ENCODE measurements at regions not wholly inside any gene's neighbourhood (a gene's known extent, or its start where the extent isn't known, plus 50 kb on each side); places are given as distances from the start of the nearest gene placed in this dataset.

DNA sequence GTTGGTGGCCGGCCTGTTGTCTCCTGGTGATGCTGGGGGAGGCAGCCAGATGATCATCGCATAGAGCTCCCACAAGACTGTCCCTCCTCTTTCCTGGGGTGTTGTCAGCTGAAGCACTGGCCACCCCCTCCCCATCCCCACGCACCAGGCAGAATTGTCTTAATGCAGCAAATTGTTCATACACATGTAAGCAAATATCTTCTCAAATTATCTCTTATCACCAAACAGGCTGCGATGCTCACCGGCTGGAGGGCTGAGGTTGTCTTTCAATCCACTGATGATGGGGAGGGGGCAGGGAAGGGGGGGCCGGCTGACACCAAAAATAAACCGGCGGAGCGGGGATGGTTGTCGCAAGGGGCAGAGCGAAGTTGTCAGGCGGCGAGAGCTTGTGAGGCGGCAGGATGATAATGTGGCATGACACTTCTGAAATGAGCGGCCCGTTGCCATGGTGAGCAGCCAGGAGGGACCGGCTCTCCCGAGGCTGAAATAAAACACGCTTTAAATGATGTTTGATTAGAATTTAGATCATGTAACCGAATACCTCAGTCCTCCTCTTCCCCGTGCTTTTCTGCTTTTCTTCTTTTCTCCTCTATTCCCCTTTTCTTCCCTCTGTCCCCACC is 59.8 kb downstream of the MRM1 start:
- Histone ChIP-seq H3K36me3 (ENCODE audit: control insufficient read depth, insufficient read depth, low read length) (no peaks in the 10 kb centered on the region), H3K27ac (ENCODE audit: insufficient read depth, low read depth, low read length, poor library complexity, severe bottlenecking) (no peak overlapping the region), H3K4me1 (ENCODE audit: control insufficient read depth, insufficient read depth, low read length) (peaks cover 8% of the 10 kb centered on the region), H3K4me3 (ENCODE audit: insufficient read depth, low read depth, low read length) (no peak overlapping the region), H3K9me3 (ENCODE audit: control insufficient read depth, low read length) (no peaks in the 10 kb centered on the region), H3K27me3 (ENCODE audit: control insufficient read depth, insufficient read depth, low read length, poor library complexity, severe bottlenecking) (peaks cover 24% of the 10 kb centered on the region)
- WGBS, 2 experiments = 80 to 81% methylated on average over 21 of the region's 21 CpGs

DNA sequence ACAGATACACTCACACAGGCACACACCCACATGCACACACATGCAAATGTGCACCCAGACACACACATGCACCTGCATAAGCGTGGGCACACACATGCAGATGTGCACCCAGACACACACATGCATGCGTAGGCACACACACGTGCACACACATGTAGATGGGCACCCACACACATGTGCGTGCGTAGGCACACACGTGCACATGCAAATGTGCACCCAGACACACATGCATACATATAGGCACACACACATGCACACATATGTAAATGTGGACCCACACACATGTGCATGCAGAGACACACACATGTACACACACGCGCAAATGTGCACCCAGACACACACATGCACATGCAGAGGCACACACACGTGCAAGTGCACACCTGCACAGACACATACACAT is 60.3 kb downstream of the MRM1 start:
- Histone ChIP-seq H3K36me3 (ENCODE audit: control insufficient read depth, insufficient read depth, low read length) (no peaks in the 10 kb centered on the region), H3K4me3 (ENCODE audit: insufficient read depth, low read depth, low read length) (no peak overlapping the region), H3K4me1 (ENCODE audit: control insufficient read depth, insufficient read depth, low read length) (peaks cover 8% of the 10 kb centered on the region), H3K9me3 (ENCODE audit: control insufficient read depth, low read length) (no peaks in the 10 kb centered on the region), H3K27me3 (ENCODE audit: control insufficient read depth, insufficient read depth, low read length, poor library complexity, severe bottlenecking) (peaks cover 19% of the 10 kb centered on the region), H3K27ac (ENCODE audit: insufficient read depth, low read depth, low read length, poor library complexity, severe bottlenecking) (no peak overlapping the region)
- WGBS, 2 experiments = 86 to 88% methylated on average over 9 of the region's 9 CpGs

DNA sequence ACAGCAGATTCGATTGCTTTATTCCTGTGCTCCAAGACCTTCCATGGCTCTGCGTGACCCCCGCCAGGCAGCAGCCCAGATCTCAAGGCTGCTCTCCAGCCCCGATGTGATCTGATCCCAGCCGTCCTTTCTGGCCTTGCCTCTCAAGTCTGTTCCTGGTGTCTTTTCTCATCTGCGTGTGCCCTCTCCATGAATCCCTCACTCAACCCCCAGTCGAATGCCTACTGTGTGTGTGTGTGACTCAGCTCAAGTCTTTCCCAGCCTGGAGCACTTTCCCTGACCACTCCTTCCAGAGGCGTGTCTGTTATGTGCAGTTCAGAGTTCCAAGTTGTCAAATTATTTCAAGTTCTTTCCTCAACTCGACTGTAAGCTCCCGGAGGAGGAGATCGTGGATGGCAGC is 64.0 kb downstream of the MRM1 start:
- Histone ChIP-seq H3K4me1 (ENCODE audit: control insufficient read depth, insufficient read depth, low read length) (peaks cover 8% of the 10 kb centered on the region), H3K27me3 (ENCODE audit: control insufficient read depth, insufficient read depth, low read length, poor library complexity, severe bottlenecking) (no peaks in the 10 kb centered on the region), H3K36me3 (ENCODE audit: control insufficient read depth, insufficient read depth, low read length) (no peaks in the 10 kb centered on the region), H3K27ac (ENCODE audit: insufficient read depth, low read depth, low read length, poor library complexity, severe bottlenecking) (no peak overlapping the region), H3K9me3 (ENCODE audit: control insufficient read depth, low read length) (no peaks in the 10 kb centered on the region), H3K4me3 (ENCODE audit: insufficient read depth, low read depth, low read length) (no peak overlapping the region)
- 81 to 82% methylated on average over 11 of the region's 11 CpGs for WGBS, 2 experiments

DNA sequence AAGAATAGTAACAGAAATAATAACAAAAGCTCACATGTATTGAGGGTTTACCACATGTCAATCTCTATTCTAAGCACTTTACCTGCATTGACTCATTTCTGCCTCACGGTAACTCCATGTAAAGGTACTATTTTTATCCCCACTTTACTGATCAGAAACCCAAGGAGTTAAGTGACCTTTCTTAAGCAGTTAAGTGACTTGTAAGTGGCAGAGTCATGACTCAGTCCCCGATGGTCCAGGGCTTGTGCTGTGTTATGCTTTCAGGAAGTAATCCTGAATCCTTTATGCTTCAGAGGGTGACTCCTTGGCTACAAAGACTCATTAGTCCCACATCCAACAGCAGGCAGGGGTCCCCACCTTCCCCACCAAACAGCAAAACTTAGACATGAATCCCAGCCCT is 66.5 kb downstream of the MRM1 start:
- no peak overlapping the region for H3K4me3 ChIP-seq (ENCODE audit: insufficient read depth, low read depth, low read length)
- no peaks in the 10 kb centered on the region for H3K9me3 ChIP-seq (ENCODE audit: control insufficient read depth, low read length)
- 90 to 91% methylated on average over 2 of the region's 2 CpGs for WGBS, 2 experiments
- peaks cover 4% of the 10 kb centered on the region for H3K4me1 ChIP-seq (ENCODE audit: control insufficient read depth, insufficient read depth, low read length)
- no peaks in the 10 kb centered on the region for H3K36me3 ChIP-seq (ENCODE audit: control insufficient read depth, insufficient read depth, low read length)
- no peaks in the 10 kb centered on the region for H3K27me3 ChIP-seq (ENCODE audit: control insufficient read depth, insufficient read depth, low read length, poor library complexity, severe bottlenecking)
- H3K27ac ChIP-seq (ENCODE audit: insufficient read depth, low read depth, low read length, poor library complexity, severe bottlenecking) = no peak overlapping the region

- Histone ChIP-seq H3K4me3 (ENCODE audit: insufficient read depth, low read depth, low read length) (no peak overlapping the region), H3K9me3 (ENCODE audit: control insufficient read depth, low read length) (no peaks in the 10 kb centered on the region), H3K36me3 (ENCODE audit: control insufficient read depth, insufficient read depth, low read length) (no peaks in the 10 kb centered on the region), H3K4me1 (ENCODE audit: control insufficient read depth, insufficient read depth, low read length) (peaks cover 4% of the 10 kb centered on the region), H3K27me3 (ENCODE audit: control insufficient read depth, insufficient read depth, low read length, poor library complexity, severe bottlenecking) (no peaks in the 10 kb centered on the region), H3K27ac (ENCODE audit: insufficient read depth, low read depth, low read length, poor library complexity, severe bottlenecking) (no peak overlapping the region)
- 96% methylated on average over 1 of the region's 1 CpG for WGBS, 2 experiments
Observed at GRCh38 chr17:36668824-36669223, 67.4 kb downstream of the MRM1 start.

GRCh38 chr17:36671144-36671543 is 69.8 kb downstream of the MRM1 start:
- WGBS, 2 experiments = 91 to 92% methylated on average over 3 of the region's 3 CpGs
- H3K27ac ChIP-seq (ENCODE audit: insufficient read depth, low read depth, low read length, poor library complexity, severe bottlenecking) = no peak overlapping the region

DNA sequence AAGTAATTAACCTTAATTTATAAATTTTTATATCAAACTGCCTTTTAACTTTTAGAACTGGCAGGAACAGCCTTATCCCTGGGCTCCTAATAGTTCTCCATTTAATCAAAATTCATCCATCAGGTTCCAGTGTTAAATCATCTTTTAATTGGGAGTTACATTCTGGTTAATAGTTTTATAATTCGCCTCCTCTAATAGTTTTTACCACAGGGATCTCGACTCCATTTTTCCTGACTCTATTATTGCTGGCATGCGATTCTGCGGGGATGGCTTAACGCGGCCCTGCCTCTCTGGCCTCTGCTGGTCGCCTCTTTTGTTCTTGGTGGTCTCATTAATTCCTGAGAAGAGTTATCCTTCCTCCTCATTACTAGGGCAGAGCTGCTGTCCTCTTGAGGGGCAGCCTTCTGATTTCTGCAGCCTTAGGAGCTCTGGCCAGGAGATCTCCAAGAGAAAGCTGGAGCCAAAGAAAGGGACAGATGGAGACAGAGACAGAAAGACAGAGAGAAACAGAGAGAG is 71.1 kb downstream of the MRM1 start:
- Histone ChIP-seq H3K36me3 (ENCODE audit: control insufficient read depth, insufficient read depth, low read length) (no peaks in the 10 kb centered on the region), H3K9me3 (ENCODE audit: control insufficient read depth, low read length) (no peaks in the 10 kb centered on the region), H3K27me3 (ENCODE audit: control insufficient read depth, insufficient read depth, low read length, poor library complexity, severe bottlenecking) (no peaks in the 10 kb centered on the region), H3K27ac (ENCODE audit: insufficient read depth, low read depth, low read length, poor library complexity, severe bottlenecking) (no peak overlapping the region), H3K4me1 (ENCODE audit: control insufficient read depth, insufficient read depth, low read length) (peaks cover 4% of the 10 kb centered on the region), H3K4me3 (ENCODE audit: insufficient read depth, low read depth, low read length) (no peak overlapping the region)
- WGBS, 2 experiments = 57 to 62% methylated on average over 7 of the region's 7 CpGs

More at GRCh38 chr17:36671144-36671543, 69.8 kb downstream of the MRM1 start:
- Histone ChIP-seq H3K4me1 (ENCODE audit: control insufficient read depth, insufficient read depth, low read length) (peaks cover 4% of the 10 kb centered on the region), H3K27me3 (ENCODE audit: control insufficient read depth, insufficient read depth, low read length, poor library complexity, severe bottlenecking) (no peaks in the 10 kb centered on the region), H3K4me3 (ENCODE audit: insufficient read depth, low read depth, low read length) (no peak overlapping the region), H3K36me3 (ENCODE audit: control insufficient read depth, insufficient read depth, low read length) (no peaks in the 10 kb centered on the region), H3K9me3 (ENCODE audit: control insufficient read depth, low read length) (no peaks in the 10 kb centered on the region)

DNA sequence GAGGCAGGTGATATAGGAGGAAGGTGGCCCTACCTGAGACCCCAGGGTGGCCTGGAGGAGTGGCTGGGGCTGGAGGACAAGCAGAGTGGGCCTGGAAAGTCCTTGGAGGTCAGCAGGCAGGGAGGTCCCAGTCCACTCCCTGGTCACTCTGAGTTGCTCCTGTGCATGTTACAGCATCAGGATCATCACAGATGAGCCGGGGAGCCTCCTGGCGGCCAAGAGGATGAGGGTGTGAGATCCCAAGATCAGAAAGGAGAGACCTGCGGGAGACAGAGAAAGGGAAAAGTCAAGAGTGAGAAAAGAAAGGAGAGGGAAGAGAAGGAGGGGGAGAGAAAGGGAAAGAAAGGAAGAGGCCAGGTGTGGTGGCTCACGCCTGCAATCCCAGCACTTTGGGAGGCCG is 71.7 kb downstream of the MRM1 start:
- Histone ChIP-seq H3K9me3 (ENCODE audit: control insufficient read depth, low read length) (no peaks in the 10 kb centered on the region), H3K4me1 (ENCODE audit: control insufficient read depth, insufficient read depth, low read length) (peaks cover 4% of the 10 kb centered on the region), H3K27ac (ENCODE audit: insufficient read depth, low read depth, low read length, poor library complexity, severe bottlenecking) (no peak overlapping the region), H3K36me3 (ENCODE audit: control insufficient read depth, insufficient read depth, low read length) (no peaks in the 10 kb centered on the region), H3K27me3 (ENCODE audit: control insufficient read depth, insufficient read depth, low read length, poor library complexity, severe bottlenecking) (no peaks in the 10 kb centered on the region), H3K4me3 (ENCODE audit: insufficient read depth, low read depth, low read length) (no peak overlapping the region)
- WGBS, 2 experiments = 94 to 95% methylated on average over 5 of the region's 5 CpGs

DNA sequence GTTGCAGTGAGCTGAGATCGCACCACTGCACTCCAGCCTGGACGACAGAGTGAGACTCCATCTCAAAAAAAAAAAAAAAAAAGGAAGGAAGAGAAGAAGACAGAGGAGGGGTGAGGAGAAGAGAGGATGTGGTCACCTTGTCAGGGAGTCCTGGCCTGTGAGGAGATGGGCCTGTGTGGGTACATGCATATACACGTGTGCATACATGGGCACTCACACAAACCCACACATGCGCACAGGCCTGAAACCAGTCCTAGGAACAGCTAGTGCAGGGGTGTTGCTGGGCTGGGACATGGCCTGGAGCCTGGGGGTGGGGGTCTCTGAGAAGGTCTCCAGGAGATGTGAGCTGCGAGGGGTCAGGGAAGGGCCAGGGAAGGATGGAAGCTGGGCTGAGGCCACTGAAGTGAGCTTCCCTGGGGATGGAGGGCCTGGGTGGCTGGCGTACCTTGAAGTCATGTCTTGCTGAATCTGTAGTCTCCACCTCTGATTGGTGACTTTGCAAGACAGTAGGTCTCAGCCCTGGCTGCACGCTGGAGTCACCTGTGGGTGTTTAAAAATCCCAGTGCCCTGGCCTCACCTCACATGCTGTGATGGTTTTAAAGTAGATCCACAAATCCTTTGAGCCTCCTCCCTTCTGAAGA is 72.4 kb downstream of the MRM1 start:
- Histone ChIP-seq H3K4me1 (ENCODE audit: control insufficient read depth, insufficient read depth, low read length) (peaks cover 4% of the 10 kb centered on the region), H3K9me3 (ENCODE audit: control insufficient read depth, low read length) (no peaks in the 10 kb centered on the region), H3K36me3 (ENCODE audit: control insufficient read depth, insufficient read depth, low read length) (no peaks in the 10 kb centered on the region), H3K27me3 (ENCODE audit: control insufficient read depth, insufficient read depth, low read length, poor library complexity, severe bottlenecking) (no peaks in the 10 kb centered on the region), H3K4me3 (ENCODE audit: insufficient read depth, low read depth, low read length) (no peak overlapping the region), H3K27ac (ENCODE audit: insufficient read depth, low read depth, low read length, poor library complexity, severe bottlenecking) (no peak overlapping the region)
- 91% methylated on average over 7 of the region's 7 CpGs for WGBS, 2 experiments

- Histone ChIP-seq H3K36me3 (ENCODE audit: control insufficient read depth, insufficient read depth, low read length) (no peaks in the 10 kb centered on the region), H3K4me1 (ENCODE audit: control insufficient read depth, insufficient read depth, low read length) (peaks cover 4% of the 10 kb centered on the region), H3K9me3 (ENCODE audit: control insufficient read depth, low read length) (no peaks in the 10 kb centered on the region), H3K4me3 (ENCODE audit: insufficient read depth, low read depth, low read length) (no peak overlapping the region), H3K27ac (ENCODE audit: insufficient read depth, low read depth, low read length, poor library complexity, severe bottlenecking) (no peak overlapping the region), H3K27me3 (ENCODE audit: control insufficient read depth, insufficient read depth, low read length, poor library complexity, severe bottlenecking) (no peaks in the 10 kb centered on the region)
- WGBS, 2 experiments = 95% methylated on average over 3 of the region's 4 CpGs
Observed at GRCh38 chr17:36674278-36674650, 72.9 kb downstream of the MRM1 start.

All from ectodermal cell (in vitro differentiated cells).